ENCODE measurements at regions not wholly inside any gene's neighbourhood (a gene's known extent, or its start where the extent isn't known, plus 50 kb on each side); places are given as distances from the start of the nearest gene placed in this dataset.
A peak's percentile ranks its signal among the peaks of the same experiment; 100 is the strongest.
"Not testable (repeated sequence)": the region's sequence is repeated elsewhere in the genome, so short reads cannot be mapped to it uniquely, and the experiment has no call there.

GRCh38 chr17:71071837-71072236, 902.5 kb downstream of the KCNJ2 start:
- peak; percentile 96 for DNase-seq (ENCODE audit: low read depth)

- DNase-seq (ENCODE audit: low read depth): no peak
These were observed 911.6 kb downstream of the KCNJ2 start for GRCh38 chr17:71080937-71081336.

- DNase-seq (ENCODE audit: low read depth): no peak
These were observed 912.3 kb downstream of the KCNJ2 start for GRCh38 chr17:71081666-71082065.

- DNase-seq (ENCODE audit: low read depth): peak; percentile 11
These were observed 914.9 kb downstream of the KCNJ2 start for GRCh38 chr17:71084219-71084618.

GRCh38 chr17:71084838-71085237, 915.5 kb downstream of the KCNJ2 start:
- DNase-seq (ENCODE audit: low read depth): no peak

- DNase-seq (ENCODE audit: low read depth): peak; percentile 16
These were observed 916.1 kb downstream of the KCNJ2 start for GRCh38 chr17:71085238-71086033.

GRCh38 chr17:71089431-71089830, 920.1 kb downstream of the KCNJ2 start:
- no peak for DNase-seq (ENCODE audit: low read depth)

- DNase-seq (ENCODE audit: low read depth): no peak
These were observed 928.7 kb downstream of the KCNJ2 start for GRCh38 chr17:71098071-71098470.

GRCh38 chr17:71099003-71099714, 929.8 kb downstream of the KCNJ2 start:
- no peak for DNase-seq (ENCODE audit: low read depth)

GRCh38 chr17:71102777-71103176, 933.4 kb downstream of the KCNJ2 start:
- DNase-seq (ENCODE audit: low read depth): no peak

- DNase-seq (ENCODE audit: low read depth): no peak
These were observed 934.9 kb downstream of the KCNJ2 start for GRCh38 chr17:71104225-71104624.

GRCh38 chr17:71106056-71106455, 936.7 kb downstream of the KCNJ2 start:
- DNase-seq (ENCODE audit: low read depth): not testable (repeated sequence)

GRCh38 chr17:71107136-71107535, 937.8 kb downstream of the KCNJ2 start:
- DNase-seq (ENCODE audit: low read depth): no peak

- peak; percentile 36 for DNase-seq (ENCODE audit: low read depth)
These were observed 940.4 kb downstream of the KCNJ2 start for GRCh38 chr17:71109697-71110096.

- DNase-seq (ENCODE audit: low read depth): peak; percentile 89
These were observed 941.0 kb downstream of the KCNJ2 start for GRCh38 chr17:71110326-71110725.

GRCh38 chr17:71111460-71111859, 942.1 kb downstream of the KCNJ2 start:
- no peak for DNase-seq (ENCODE audit: low read depth)

- no peak for DNase-seq (ENCODE audit: low read depth)
These were observed 942.6 kb downstream of the KCNJ2 start for GRCh38 chr17:71111934-71112333.

GRCh38 chr17:71113347-71113746, 944.0 kb downstream of the KCNJ2 start:
- DNase-seq (ENCODE audit: low read depth): no peak

- DNase-seq (ENCODE audit: low read depth): no peak
These were observed 945.8 kb downstream of the KCNJ2 start for GRCh38 chr17:71114911-71115668.

GRCh38 chr17:71115669-71115972, 946.3 kb downstream of the KCNJ2 start:
- DNase-seq (ENCODE audit: low read depth): no peak

GRCh38 chr17:71117466-71117865, 948.1 kb downstream of the KCNJ2 start:
- peak; percentile 6 for DNase-seq (ENCODE audit: low read depth)

GRCh38 chr17:71118039-71118438, 948.7 kb downstream of the KCNJ2 start:
- DNase-seq (ENCODE audit: low read depth): peak; percentile 42

- DNase-seq (ENCODE audit: low read depth): no peak
These were observed 958.1 kb downstream of the KCNJ2 start for GRCh38 chr17:71127416-71127815.
